OCI-LY1 (cell line): ENCODE measurements at regions not wholly inside any gene's neighbourhood (a gene's known extent, or its start where the extent isn't known, plus 50 kb on each side); places are given as distances from the start of the nearest gene placed in this dataset.

ENCODE experiments used
- H2AFZ ChIP-seq: fragments of 200-600 bp; sonication (generic), shearing (Covaris generic); 2 replicates; pipeline ENCODE4 v1.6.0; 2014; ENCODE audit warnings: antibody characterized with exemption, mild to moderate bottlenecking, low read length
- H3F3A ChIP-seq: fragments of 200-600 bp; sonication (generic), shearing (Covaris generic); 2 replicates; pipeline ENCODE4 v1.6.0; 2014; ENCODE audit warnings: mild to moderate bottlenecking, antibody characterized with exemption, low read length, moderate library complexity; ENCODE audit not compliant: insufficient read depth
- H3K27ac ChIP-seq: fragments of 200-600 bp; sonication (generic); 2 replicates; pipeline ENCODE4 v1.5.1; 2014; ENCODE audit warnings: low read length, mixed run types, mild to moderate bottlenecking, low read depth; ENCODE audit not compliant: poor library complexity, severe bottlenecking
- H3K27me3 ChIP-seq: fragments of 200-600 bp; sonication (generic); 2 replicates; pipeline ENCODE4 v1.6.0; 2014; ENCODE audit warnings: antibody characterized with exemption, mild to moderate bottlenecking, low read length, moderate library complexity; ENCODE audit not compliant: insufficient read depth
- H3K36me3 ChIP-seq: fragments of 200-600 bp; sonication (generic); 2 replicates; pipeline ENCODE4 v1.6.1; 2014; ENCODE audit warnings: mild to moderate bottlenecking, antibody characterized with exemption, low read length, moderate library complexity, mixed read lengths; ENCODE audit not compliant: insufficient read depth
- H3K4me1 ChIP-seq: fragments of 200-600 bp; sonication (generic); 2 replicates; pipeline ENCODE4 v1.5.1; 2014; ENCODE audit warnings: mild to moderate bottlenecking, low read length, moderate library complexity; ENCODE audit not compliant: insufficient read depth, severe bottlenecking
- H3K4me2 ChIP-seq: fragments of 200-600 bp; sonication (generic), shearing (Covaris generic); 2 replicates; pipeline ENCODE4 v1.6.1; 2014; ENCODE audit warnings: low read length
- H3K4me3 ChIP-seq: fragments of 200-600 bp; sonication (generic); 2 replicates; pipeline ENCODE4 v1.5.1; 2014; ENCODE audit warnings: low read length, low read depth, mild to moderate bottlenecking, mixed read lengths; ENCODE audit not compliant: poor library complexity, severe bottlenecking
- H3K79me2 ChIP-seq: fragments of 200-600 bp; shearing (Covaris generic); 2 replicates; pipeline ENCODE4 v1.6.1; 2016; ENCODE audit warnings: mixed run types, low read length, mixed read lengths; ENCODE audit not compliant: insufficient read depth
- H3K9ac ChIP-seq: fragments of 200-600 bp; sonication (generic), shearing (Covaris generic); 2 replicates; pipeline ENCODE4 v1.6.1; 2014; ENCODE audit warnings: mild to moderate bottlenecking, low read length, mixed read lengths
- H3K9me2 ChIP-seq: fragments of 200-600 bp; sonication (generic), shearing (Covaris generic); 2 replicates; pipeline ENCODE4 v1.6.1; 2014; ENCODE audit warnings: low read depth, mild to moderate bottlenecking, low read length, mixed read lengths
- H3K9me3 ChIP-seq: fragments of 200-600 bp; shearing (Covaris generic); 2 replicates; pipeline ENCODE4 v1.6.1; 2014; ENCODE audit warnings: low read length, mixed read lengths
- H4K20me1 ChIP-seq: fragments of 200-600 bp; sonication (generic), shearing (Covaris generic); 2 replicates; pipeline ENCODE4 v1.6.0; 2016; ENCODE audit warnings: mild to moderate bottlenecking, low read length; ENCODE audit not compliant: insufficient read depth
- EZH2 ChIP-seq: fragments of 200-600 bp; sonication (generic), shearing (Covaris generic); IDR thresholded peaks from 2 replicates; pipeline ENCODE4 v1.8.0; 2017; ENCODE audit warnings: borderline replicate concordance, mixed run types, mild to moderate bottlenecking, antibody characterized with exemption, low read length, moderate library complexity, mixed read lengths
- TF ChIP-seq, protein P1 (sequence below): fragments of 200-600 bp; sonication (generic), shearing (Covaris generic); IDR thresholded peaks from 2 replicates; pipeline ENCODE4 v1.5.1; 2017; ENCODE audit warnings: mild to moderate bottlenecking, antibody characterized with exemption, low read length, moderate library complexity, mixed read lengths

DNA sequence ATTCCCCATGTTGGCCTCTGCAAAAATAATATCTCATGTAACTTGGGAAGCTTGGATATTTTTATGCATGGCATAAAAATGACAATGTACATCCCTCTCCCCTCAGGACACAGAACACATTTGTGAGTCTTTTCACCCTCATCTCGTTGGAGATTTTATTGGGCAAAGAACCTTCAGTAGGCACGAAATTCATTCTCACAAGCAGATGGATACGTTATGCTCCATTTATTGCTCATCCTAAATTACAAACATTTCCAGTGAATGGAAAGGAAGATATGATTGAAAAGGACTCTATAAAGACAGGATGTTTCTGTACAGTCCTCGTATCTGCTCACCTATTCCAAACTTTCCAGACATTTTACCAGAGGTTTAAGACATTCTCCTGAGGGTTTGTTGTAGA lies 1175.8 kb downstream of the UQCRFS1 start:
- H3K9me2 ChIP-seq = no peaks in the 10 kb centered on the region
- H3K4me3 ChIP-seq = no peak overlapping the region
- no peak overlapping the region for H3K9ac ChIP-seq
- no peaks in the 10 kb centered on the region for H3K27me3 ChIP-seq
- no peaks in the 10 kb centered on the region for H3K36me3 ChIP-seq
- H3K4me1 ChIP-seq = no peaks in the 10 kb centered on the region
- H3K27ac ChIP-seq = no peak overlapping the region
- H3K4me2 ChIP-seq = no peak overlapping the region
- H3K9me3 ChIP-seq = no peaks in the 10 kb centered on the region
- TF ChIP-seq, protein P1, sequence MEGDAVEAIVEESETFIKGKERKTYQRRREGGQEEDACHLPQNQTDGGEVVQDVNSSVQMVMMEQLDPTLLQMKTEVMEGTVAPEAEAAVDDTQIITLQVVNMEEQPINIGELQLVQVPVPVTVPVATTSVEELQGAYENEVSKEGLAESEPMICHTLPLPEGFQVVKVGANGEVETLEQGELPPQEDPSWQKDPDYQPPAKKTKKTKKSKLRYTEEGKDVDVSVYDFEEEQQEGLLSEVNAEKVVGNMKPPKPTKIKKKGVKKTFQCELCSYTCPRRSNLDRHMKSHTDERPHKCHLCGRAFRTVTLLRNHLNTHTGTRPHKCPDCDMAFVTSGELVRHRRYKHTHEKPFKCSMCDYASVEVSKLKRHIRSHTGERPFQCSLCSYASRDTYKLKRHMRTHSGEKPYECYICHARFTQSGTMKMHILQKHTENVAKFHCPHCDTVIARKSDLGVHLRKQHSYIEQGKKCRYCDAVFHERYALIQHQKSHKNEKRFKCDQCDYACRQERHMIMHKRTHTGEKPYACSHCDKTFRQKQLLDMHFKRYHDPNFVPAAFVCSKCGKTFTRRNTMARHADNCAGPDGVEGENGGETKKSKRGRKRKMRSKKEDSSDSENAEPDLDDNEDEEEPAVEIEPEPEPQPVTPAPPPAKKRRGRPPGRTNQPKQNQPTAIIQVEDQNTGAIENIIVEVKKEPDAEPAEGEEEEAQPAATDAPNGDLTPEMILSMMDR = no peak
- TF ChIP-seq EZH2 = no peak
- no peak overlapping the region for H2AFZ ChIP-seq
- no peaks in the 10 kb centered on the region for H4K20me1 ChIP-seq
- no peaks in the 10 kb centered on the region for H3F3A ChIP-seq
- H3K79me2 ChIP-seq = no peaks in the 10 kb centered on the region

DNA sequence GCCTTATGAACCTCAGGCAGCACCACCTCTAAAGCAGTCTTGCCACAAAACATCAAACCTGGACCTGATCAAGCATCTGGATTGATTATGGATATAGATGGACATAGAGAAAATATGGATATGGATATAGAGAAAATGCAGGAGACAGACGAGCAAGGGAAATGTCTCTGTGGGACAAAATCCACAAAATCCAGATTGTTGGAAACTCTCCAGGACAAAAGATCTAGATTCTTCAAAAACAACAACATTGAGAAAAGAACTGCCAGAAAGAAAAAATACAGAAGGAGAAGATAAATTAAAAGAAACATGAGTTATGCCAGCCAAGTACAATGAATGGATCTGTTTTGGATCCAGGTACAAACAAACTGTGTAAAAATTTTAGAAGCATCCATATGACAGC lies 1176.5 kb downstream of the UQCRFS1 start:
- no peak overlapping the region for H3K4me2 ChIP-seq
- H3K9me2 ChIP-seq = no peaks in the 10 kb centered on the region
- no peaks in the 10 kb centered on the region for H3K9me3 ChIP-seq
- TF ChIP-seq, protein P1 = no peak
- TF ChIP-seq EZH2 = no peak
- H3K27ac ChIP-seq = no peak overlapping the region
- H3K36me3 ChIP-seq = no peaks in the 10 kb centered on the region
- no peaks in the 10 kb centered on the region for H3K27me3 ChIP-seq
- no peak overlapping the region for H3K9ac ChIP-seq
- H2AFZ ChIP-seq = no peak overlapping the region
- no peaks in the 10 kb centered on the region for H3K79me2 ChIP-seq
- no peak overlapping the region for H3K4me3 ChIP-seq
- H4K20me1 ChIP-seq = no peaks in the 10 kb centered on the region
- H3F3A ChIP-seq = no peaks in the 10 kb centered on the region
- H3K4me1 ChIP-seq = no peaks in the 10 kb centered on the region

DNA sequence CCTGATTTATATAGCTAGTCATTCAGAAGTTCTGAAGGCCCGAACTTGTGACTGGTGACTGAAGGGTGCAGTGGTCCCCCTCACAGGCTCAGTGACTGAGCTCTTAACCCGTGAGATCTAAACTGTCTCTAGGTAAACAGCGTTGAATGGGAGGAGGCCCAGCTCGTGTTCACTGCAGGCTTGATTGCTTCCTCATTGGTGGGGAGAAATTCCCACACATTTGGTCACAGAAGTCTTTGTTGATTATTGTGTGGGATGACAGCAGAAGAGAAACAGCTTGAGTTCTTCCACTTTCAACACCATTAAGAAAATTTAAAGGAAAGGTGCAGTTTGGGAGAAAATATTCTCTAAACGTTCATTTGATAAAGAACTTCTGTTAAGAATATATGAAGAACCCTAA lies 1178.0 kb downstream of the UQCRFS1 start:
- Histone ChIP-seq H3K4me3 (no peak overlapping the region), H3K79me2 (no peaks in the 10 kb centered on the region), H4K20me1 (no peaks in the 10 kb centered on the region), H3K4me1 (no peaks in the 10 kb centered on the region), H3K36me3 (no peaks in the 10 kb centered on the region), H3K9me2 (no peaks in the 10 kb centered on the region), H3F3A (no peaks in the 10 kb centered on the region), H3K9me3 (no peaks in the 10 kb centered on the region), H3K4me2 (no peak overlapping the region), H2AFZ (no peak overlapping the region), H3K9ac (no peak overlapping the region), H3K27me3 (no peaks in the 10 kb centered on the region), H3K27ac (no peak overlapping the region)
- TF ChIP-seq EZH2 = no peak
- TF ChIP-seq, protein P1 = no peak
